ENCODE measurements at regions not wholly inside any gene's neighbourhood (a gene's known extent, or its start where the extent isn't known, plus 50 kb on each side); places are given as distances from the start of the nearest gene placed in this dataset.
A peak's percentile ranks its signal among the peaks of the same experiment; 100 is the strongest.

DNA sequence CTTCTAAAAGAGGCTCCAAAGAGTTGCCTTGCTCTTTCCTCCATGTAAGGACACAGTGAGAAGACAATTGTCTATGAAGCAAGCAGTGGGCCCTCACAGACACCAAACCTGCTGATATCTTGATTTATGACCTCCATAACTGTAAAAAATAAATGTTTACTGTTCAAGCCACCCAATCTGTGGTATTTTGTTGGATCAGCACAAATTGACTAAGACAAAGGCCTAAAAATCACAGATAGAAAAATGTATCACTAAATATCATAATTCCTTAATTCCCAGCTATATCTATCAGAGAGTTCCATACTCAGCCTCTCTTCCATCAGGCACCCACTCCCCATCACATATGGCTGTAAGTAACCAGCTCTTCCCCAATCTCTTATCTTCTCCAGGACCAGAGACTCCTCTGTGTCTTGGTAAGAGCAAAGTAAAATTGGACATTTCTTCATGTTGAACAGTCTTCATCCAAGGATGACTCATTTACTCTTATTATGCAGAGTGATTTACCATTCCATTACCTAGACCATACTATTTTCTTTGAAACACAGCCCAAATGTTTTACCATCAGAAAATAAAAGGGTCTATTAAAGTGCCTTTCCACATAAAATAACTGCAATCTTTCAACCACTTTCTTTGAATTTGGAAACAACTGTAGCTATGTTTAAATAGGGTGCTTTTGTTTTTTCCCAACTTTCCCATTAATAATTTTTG lies 503.6 kb downstream of the MRPL39 start:
- Histone ChIP-seq H3K4me1 (ENCODE audit: control insufficient read depth, insufficient read depth, low read length) (peaks cover 3% of the 10 kb centered on the region), H3K27ac (ENCODE audit: insufficient read depth, low read length) (no peak overlapping the region)
- intact Hi-C loops (cut with micrococcal nuclease), result no loop called here

More for the DNA sequence above, 503.6 kb downstream of the MRPL39 start:
- H4K5ac ChIP-seq (ENCODE audit: low read depth, low read length), result no peak overlapping the region
- H3K56ac ChIP-seq (ENCODE audit: extremely low read depth, insufficient read depth, low read length), result no peak overlapping the region
- no peak overlapping the region for H3K4ac ChIP-seq (ENCODE audit: low read depth, low read length)
- no peak overlapping the region for H2AFZ ChIP-seq (replicated peaks; ENCODE audit: low read length, poor library complexity)
- H2BK15ac ChIP-seq (ENCODE audit: low read depth, low read length), result no peak overlapping the region
- H3K27me3 ChIP-seq (ENCODE audit: control insufficient read depth, insufficient read depth, low read length), result no peaks in the 10 kb centered on the region
- DNase-seq (peak; percentile 35), ATAC-seq (ENCODE audit: low read depth) (no peak)
- no peak overlapping the region for H2AK5ac ChIP-seq (ENCODE audit: low read depth, low read length)
- no peak overlapping the region for H4K91ac ChIP-seq (ENCODE audit: insufficient read depth, low read depth, low read length)
- no peak overlapping the region for H2BK120ac ChIP-seq (ENCODE audit: low read depth, low read length)
- in situ Hi-C loops (cut with MboI; ENCODE audit: low sequenced_read_pairs) (no loop called here), dilution Hi-C loops (cut with HindIII; ENCODE audit: low sequenced_read_pairs, unreplicated experiment) (no loop called here)
- ChIA-PET CTCF (no interaction called here), POLR2A (ENCODE audit: unreplicated experiment) (no interaction called here)
- no peak overlapping the region for H3K9ac ChIP-seq (ENCODE audit: low read depth, low read length)
- H3K4me3 ChIP-seq (ENCODE audit: insufficient read depth, low read depth, low read length), result no peak overlapping the region
- H2AK9ac ChIP-seq (replicated peaks; ENCODE audit: low read depth, low read length, poor library complexity), result no peak overlapping the region
- BruUV-seq (replicated peaks), result no TSS peak
- H3K36me3 ChIP-seq (ENCODE audit: control insufficient read depth, insufficient read depth, low read length), result no peaks in the 10 kb centered on the region
- H4K20me1 ChIP-seq (ENCODE audit: insufficient read depth, low read length), result no peaks in the 10 kb centered on the region
- no peaks in the 10 kb centered on the region for H3K9me3 ChIP-seq (ENCODE audit: control insufficient read depth, insufficient read depth, low read length)
- TF ChIP-seq MAFK (IDR thresholded peaks at IDR 0.05; ENCODE audit: low read depth, low read length) (peak; percentile 77), RCOR1 (IDR thresholded peaks at IDR 0.05; ENCODE audit: insufficient replicate concordance, low read length) (no peak)
- no peaks in the 10 kb centered on the region for H3K9me1 ChIP-seq (ENCODE audit: insufficient read depth, low read length)
- no peak overlapping the region for H4K8ac ChIP-seq (ENCODE audit: low read depth in 2 of 2, low read length in 2 of 2)
- H3K4me2 ChIP-seq (ENCODE audit: low read depth, low read length), result no peak overlapping the region
- H3K23ac ChIP-seq (ENCODE audit: low read depth, low read length), result no peak overlapping the region
- no peak overlapping the region for H2BK5ac ChIP-seq (ENCODE audit: low read depth, low read length, poor library complexity, severe bottlenecking)
- H2BK20ac ChIP-seq (ENCODE audit: low read depth, low read length), result no peak overlapping the region
- no peak overlapping the region for H3K18ac ChIP-seq (ENCODE audit: low read depth, low read length)
- no peak overlapping the region for H3K14ac ChIP-seq (replicated peaks; ENCODE audit: low read depth, low read length)
- no peaks in the 10 kb centered on the region for H3K79me1 ChIP-seq (ENCODE audit: low read depth in 1 of 2, low read length in 2 of 2)

Measured in IMR-90 (cell line).